AG10803 (cell line): ENCODE measurements at regions not wholly inside any gene's neighbourhood (a gene's known extent, or its start where the extent isn't known, plus 50 kb on each side); places are given as distances from the start of the nearest gene placed in this dataset.

Experiments used
- DNase-seq: peaks from one replicate; pipeline ENCODE4 v3.0.0; 2010; ENCODE audit warnings: low read depth
- H3K4me3 ChIP-seq: 2 replicates; pipeline ENCODE4 v1.5.1; 2011; ENCODE audit warnings: mild to moderate bottlenecking, low read length, control low read depth
- CTCF ChIP-seq: conservative IDR thresholded peaks from 2 replicates; pipeline ENCODE4 v1.5.1; 2011; ENCODE audit warnings: mild to moderate bottlenecking, low read length, control low read depth, inconsistent platforms

DNA sequence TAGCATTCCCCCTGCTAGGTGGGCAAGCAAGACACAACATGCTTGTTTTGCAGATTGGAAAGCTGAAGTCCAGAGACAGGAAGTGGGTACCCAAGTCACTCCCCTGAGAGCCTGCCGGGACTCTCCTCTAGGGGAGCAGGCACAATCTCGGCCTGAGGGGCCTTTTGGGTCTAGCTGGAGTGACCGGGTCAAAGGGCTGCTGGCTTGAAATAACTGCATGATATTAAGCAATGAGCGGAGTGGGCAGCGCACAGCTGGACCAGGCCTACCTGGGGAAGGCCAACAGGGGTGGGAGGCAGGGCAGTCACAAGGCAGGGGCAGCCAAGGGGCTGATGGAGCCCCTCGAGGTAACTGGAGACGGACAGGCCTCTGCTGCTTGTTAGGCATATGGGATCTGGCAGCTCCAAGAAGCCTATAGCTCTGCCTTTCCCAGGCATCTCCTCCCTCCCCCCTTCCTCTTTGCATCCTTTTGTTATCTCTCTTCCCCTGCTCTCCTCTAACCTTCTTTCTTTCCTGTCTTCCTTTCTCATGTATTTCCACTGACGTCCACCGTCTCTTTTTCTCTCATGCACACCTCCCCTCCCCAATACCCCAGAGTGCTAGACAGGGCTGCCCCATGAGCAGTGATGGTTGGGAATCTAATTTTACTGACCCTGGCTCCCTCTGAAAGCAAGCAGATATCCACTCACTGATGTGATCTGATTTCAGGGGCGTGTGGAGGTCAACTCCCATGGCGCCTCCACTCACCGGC, 237.5 kb downstream of the LOXHD1 start:
- no peak for TF ChIP-seq CTCF
- H3K4me3 ChIP-seq: no peak overlapping the region
- DNase-seq: no peak

DNA sequence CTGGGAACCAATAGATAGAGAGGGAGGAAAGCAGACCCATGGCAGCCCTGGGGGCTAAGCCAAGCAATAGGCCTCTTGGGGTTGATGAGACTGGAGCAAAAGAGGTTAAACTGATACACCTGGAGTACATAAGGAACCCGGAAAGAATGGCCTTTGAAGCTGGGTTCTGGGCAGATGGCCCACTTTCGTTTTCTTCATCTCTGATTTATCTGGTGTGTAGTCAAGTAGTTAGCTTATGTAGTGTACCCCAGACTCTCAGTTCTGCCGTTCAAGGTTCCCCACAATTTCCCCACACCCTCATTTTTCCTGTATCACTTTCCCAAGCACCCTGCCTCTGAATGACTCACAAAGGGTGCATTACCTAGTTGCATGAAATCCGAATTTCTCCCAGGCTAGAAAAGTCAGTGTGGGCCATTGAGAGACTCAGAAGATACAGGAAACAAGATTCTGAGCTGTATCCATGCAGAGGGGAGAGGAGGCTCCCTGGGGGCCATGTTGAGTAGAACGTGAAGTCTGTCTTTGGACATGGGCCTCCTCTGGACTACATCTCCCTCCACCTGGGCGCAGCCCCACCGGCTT, 235.0 kb downstream of the LOXHD1 start:
- DNase-seq: no peak
- no peak for TF ChIP-seq CTCF
- H3K4me3 ChIP-seq: no peak overlapping the region

- H3K4me3 ChIP-seq: no peak overlapping the region
- no peak for DNase-seq
- TF ChIP-seq CTCF: no peak
These were observed 234.4 kb downstream of the LOXHD1 start for GRCh38 chr18:46422552-46423055.

DNA sequence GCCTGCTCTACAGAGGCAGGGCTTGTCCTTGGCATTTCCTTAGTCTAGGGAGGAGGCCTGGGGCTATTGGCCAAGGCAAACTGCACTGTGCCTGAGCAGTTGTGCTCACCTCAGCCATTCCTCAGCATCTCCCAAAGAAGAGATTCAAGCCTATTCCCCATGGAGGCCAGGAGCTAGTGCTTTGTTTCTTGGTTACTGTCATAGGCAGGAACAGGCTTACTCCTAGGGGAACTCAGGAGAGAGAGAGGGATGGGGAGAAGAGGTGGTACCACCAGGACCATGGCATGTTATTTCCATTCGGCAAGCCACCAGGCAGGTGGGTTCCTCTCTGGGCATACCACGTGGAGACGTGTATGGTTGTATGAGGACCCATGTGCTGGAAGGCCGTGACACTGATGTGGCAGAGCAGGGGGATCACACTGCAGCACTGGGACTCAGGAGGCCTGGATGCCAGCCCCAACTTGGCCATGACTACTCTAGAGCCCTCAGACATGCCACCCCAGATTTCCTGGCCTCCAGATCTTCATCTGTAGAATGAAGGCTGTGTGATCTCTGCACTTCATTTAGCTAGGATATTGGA, 233.7 kb downstream of the LOXHD1 start:
- H3K4me3 ChIP-seq: no peak overlapping the region
- TF ChIP-seq CTCF: no peak
- no peak for DNase-seq

DNA sequence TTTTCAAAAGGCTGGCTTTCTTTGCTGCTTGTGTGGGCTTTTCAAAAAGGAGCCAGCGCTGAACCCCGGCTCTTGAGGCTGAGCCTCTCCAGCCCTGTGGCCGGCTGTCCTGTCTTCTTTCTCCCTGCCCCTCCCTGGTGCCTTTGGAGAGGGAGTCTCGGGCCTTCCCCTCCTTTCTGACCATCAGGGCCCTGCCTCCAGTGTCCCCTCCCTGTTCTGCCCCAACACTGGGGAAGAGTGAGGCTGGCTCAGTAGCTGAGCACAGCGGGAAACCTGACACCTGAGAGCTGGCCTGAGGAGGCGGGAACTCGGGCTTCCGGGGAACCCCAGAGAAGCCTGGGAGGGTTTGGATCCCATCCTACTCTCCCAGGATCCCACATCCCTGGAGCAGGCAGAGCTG, 232.1 kb downstream of the LOXHD1 start:
- TF ChIP-seq CTCF: no peak
- no peak overlapping the region for H3K4me3 ChIP-seq
- DNase-seq: no peak

DNA sequence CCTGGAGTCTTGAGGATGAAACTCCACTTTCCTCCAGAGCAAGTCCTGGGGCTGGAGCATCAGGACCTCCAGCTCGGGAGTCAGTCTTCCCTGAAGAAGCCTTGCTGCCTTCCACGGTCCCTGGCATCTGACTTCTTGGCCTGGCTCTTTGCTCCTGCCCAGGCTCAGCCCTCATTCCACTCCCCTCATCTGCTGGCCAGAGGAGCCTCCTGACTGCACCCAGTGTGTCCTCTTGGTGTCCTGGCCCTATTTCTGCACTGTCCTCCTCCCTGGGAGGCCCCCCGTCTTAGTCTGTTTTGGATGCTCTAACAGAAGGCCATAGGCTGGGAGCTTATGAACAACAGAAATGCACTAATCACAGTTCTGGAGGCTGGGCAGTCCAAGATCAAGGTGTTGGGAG, 231.5 kb downstream of the LOXHD1 start:
- no peak for TF ChIP-seq CTCF
- DNase-seq: no peak

More for the DNA sequence above, 231.5 kb downstream of the LOXHD1 start:
- H3K4me3 ChIP-seq: no peak overlapping the region
